NCI-H146 (cell line): ENCODE measurements at regions not wholly inside any gene's neighbourhood (a gene's known extent, or its start where the extent isn't known, plus 50 kb on each side); places are given as distances from the start of the nearest gene placed in this dataset.

ENCODE experiments used
- DNase-seq: peaks from one replicate; lab custom pipeline; 2025; lab: John Stamatoyannopoulos, UW

- peak; percentile 91 for DNase-seq
Observed at GRCh38 chr5:124923131-124923530, 176.7 kb upstream of the ZNF608 start.

GRCh38 chr5:124924729-124925128 is 178.3 kb upstream of the ZNF608 start:
- no peak for DNase-seq

- no peak for DNase-seq
Observed at GRCh38 chr5:124927735-124928134, 181.3 kb upstream of the ZNF608 start.

- no peak for DNase-seq
Observed at GRCh38 chr5:124929000-124929399, 182.6 kb upstream of the ZNF608 start.

- no peak for DNase-seq
Observed at GRCh38 chr5:124932791-124933600, 186.6 kb upstream of the ZNF608 start.

GRCh38 chr5:124935065-124935464 is 188.6 kb upstream of the ZNF608 start:
- DNase-seq, result no peak

GRCh38 chr5:124936626-124936933 is 190.1 kb upstream of the ZNF608 start:
- DNase-seq, result no peak

GRCh38 chr5:124941051-124942049 is 194.9 kb upstream of the ZNF608 start:
- DNase-seq, result no peak

- peak; percentile 82 for DNase-seq
Observed at GRCh38 chr5:124948062-124948753, 201.8 kb upstream of the ZNF608 start.

GRCh38 chr5:124948754-124949275 is 202.4 kb upstream of the ZNF608 start:
- no peak for DNase-seq

- DNase-seq, result no peak
Observed at GRCh38 chr5:124949862-124950261, 203.4 kb upstream of the ZNF608 start.

- no peak for DNase-seq
Observed at GRCh38 chr5:124951105-124951504, 204.7 kb upstream of the ZNF608 start.

- no peak for DNase-seq
Observed at GRCh38 chr5:124951661-124952060, 205.2 kb upstream of the ZNF608 start.

- no peak for DNase-seq
Observed at GRCh38 chr5:124952079-124952478, 205.6 kb upstream of the ZNF608 start.

- DNase-seq, result no peak
Observed at GRCh38 chr5:124952566-124952965, 206.1 kb upstream of the ZNF608 start.

- DNase-seq, result no peak
Observed at GRCh38 chr5:124954784-124955183, 208.3 kb upstream of the ZNF608 start.

- DNase-seq, result no peak
Observed at GRCh38 chr5:124956471-124957029, 210.1 kb upstream of the ZNF608 start.

GRCh38 chr5:124957063-124957462 is 210.6 kb upstream of the ZNF608 start:
- no peak for DNase-seq

- DNase-seq, result no peak
Observed at GRCh38 chr5:124960266-124960665, 213.8 kb upstream of the ZNF608 start.

GRCh38 chr5:124961521-124961920 is 215.1 kb upstream of the ZNF608 start:
- no peak for DNase-seq

GRCh38 chr5:124962111-124962510 is 215.7 kb upstream of the ZNF608 start:
- DNase-seq, result no peak

GRCh38 chr5:124962735-124963134 is 216.3 kb upstream of the ZNF608 start:
- no peak for DNase-seq
